C4-2B (cell line): ENCODE measurements at regions not wholly inside any gene's neighbourhood (a gene's known extent, or its start where the extent isn't known, plus 50 kb on each side); places are given as distances from the start of the nearest gene placed in this dataset.

Source experiments
- ZFX ChIP-seq: fragments of 450-650 bp; IDR thresholded peaks from 2 replicates; pipeline ENCODE4 v1.6.1; 2017
- TF ChIP-seq, protein P1 (sequence below): fragments of 450-650 bp; conservative IDR thresholded peaks from 2 replicates; pipeline ENCODE4 v1.5.1; 2017; ENCODE audit warnings: mild to moderate bottlenecking

DNA sequence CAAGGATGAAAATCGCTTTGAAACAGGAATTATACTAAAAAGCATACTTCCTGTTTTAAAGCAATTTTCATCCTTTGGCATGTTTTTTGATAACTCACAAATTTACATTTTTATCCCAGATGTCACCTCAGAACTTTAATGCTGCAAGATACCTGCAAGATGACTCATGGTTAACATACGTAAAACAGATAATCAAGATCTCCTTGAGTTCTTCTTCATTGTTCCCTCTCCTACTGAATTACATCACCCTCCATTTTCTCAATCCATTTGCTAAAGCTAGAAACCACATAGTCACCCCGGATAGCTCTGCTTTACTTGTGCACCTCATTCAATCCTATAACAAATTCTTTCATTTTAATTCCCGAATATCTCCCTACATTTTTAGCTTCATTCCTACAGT is 1114.2 kb downstream of the PLA2G4A start:
- TF ChIP-seq, protein P1, sequence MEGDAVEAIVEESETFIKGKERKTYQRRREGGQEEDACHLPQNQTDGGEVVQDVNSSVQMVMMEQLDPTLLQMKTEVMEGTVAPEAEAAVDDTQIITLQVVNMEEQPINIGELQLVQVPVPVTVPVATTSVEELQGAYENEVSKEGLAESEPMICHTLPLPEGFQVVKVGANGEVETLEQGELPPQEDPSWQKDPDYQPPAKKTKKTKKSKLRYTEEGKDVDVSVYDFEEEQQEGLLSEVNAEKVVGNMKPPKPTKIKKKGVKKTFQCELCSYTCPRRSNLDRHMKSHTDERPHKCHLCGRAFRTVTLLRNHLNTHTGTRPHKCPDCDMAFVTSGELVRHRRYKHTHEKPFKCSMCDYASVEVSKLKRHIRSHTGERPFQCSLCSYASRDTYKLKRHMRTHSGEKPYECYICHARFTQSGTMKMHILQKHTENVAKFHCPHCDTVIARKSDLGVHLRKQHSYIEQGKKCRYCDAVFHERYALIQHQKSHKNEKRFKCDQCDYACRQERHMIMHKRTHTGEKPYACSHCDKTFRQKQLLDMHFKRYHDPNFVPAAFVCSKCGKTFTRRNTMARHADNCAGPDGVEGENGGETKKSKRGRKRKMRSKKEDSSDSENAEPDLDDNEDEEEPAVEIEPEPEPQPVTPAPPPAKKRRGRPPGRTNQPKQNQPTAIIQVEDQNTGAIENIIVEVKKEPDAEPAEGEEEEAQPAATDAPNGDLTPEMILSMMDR = no peak
- no peak for TF ChIP-seq ZFX
